Endothelial cell of umbilical vein (primary cell): ENCODE measurements at regions not wholly inside any gene's neighbourhood (a gene's known extent, or its start where the extent isn't known, plus 50 kb on each side); places are given as distances from the start of the nearest gene placed in this dataset.

Experiments
- EZH2 ChIP-seq: IDR thresholded peaks from 2 replicates; pipeline ENCODE4 v1.6.1; 2012; ENCODE audit warnings: borderline replicate concordance, low read depth, mild to moderate bottlenecking, moderate library complexity, low read length, inconsistent platforms; ENCODE audit not compliant: severe bottlenecking
- TF ChIP-seq, protein P1 (sequence below), 2 donors: IDR thresholded peaks; 1 replicate in 1 of 2; 2 replicates in 1 of 2; pipeline ENCODE4 v1.5.1; 2011; ENCODE audit warnings: low read length in 2 of 2, mild to moderate bottlenecking in 2 of 2, moderate library complexity in 2 of 2, control low read depth in 1 of 2, inconsistent platforms in 1 of 2, low read depth in 1 of 2; ENCODE audit not compliant: insufficient read depth in 1 of 2; ENCODE audit errors: extremely low read depth in 1 of 2

DNA sequence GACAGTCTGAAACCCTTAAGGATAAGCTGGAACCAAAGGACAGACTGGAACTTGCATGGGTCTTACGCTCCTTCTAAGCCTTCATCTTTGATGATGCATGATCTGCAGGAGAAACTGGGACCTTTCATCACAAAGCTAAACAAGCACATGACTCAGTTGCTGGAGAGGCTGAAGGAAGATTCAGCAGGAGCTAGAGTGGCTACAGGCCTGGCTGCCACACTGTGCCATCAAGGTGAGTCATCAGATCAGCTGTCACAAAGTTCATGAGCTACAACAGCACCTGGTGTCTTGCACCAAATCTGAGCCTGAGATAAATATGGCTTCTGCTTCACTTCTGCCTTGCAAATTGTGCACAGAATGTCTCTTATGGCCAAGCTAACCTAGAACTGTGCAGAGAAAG is 95.5 kb upstream of the MARK1 start:
- TF ChIP-seq, protein P1, sequence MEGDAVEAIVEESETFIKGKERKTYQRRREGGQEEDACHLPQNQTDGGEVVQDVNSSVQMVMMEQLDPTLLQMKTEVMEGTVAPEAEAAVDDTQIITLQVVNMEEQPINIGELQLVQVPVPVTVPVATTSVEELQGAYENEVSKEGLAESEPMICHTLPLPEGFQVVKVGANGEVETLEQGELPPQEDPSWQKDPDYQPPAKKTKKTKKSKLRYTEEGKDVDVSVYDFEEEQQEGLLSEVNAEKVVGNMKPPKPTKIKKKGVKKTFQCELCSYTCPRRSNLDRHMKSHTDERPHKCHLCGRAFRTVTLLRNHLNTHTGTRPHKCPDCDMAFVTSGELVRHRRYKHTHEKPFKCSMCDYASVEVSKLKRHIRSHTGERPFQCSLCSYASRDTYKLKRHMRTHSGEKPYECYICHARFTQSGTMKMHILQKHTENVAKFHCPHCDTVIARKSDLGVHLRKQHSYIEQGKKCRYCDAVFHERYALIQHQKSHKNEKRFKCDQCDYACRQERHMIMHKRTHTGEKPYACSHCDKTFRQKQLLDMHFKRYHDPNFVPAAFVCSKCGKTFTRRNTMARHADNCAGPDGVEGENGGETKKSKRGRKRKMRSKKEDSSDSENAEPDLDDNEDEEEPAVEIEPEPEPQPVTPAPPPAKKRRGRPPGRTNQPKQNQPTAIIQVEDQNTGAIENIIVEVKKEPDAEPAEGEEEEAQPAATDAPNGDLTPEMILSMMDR (IDR thresholded peaks at IDR 0.05; ENCODE audit: extremely low read depth in 1 of 2, insufficient read depth in 1 of 2, low read depth in 1 of 2, low read length in 2 of 2), result no peak
- TF ChIP-seq EZH2, result no peak
